ENCODE measurements at regions not wholly inside any gene's neighbourhood (a gene's known extent, or its start where the extent isn't known, plus 50 kb on each side); places are given as distances from the start of the nearest gene placed in this dataset.
"Not testable (repeated sequence)": the region's sequence is repeated elsewhere in the genome, so short reads cannot be mapped to it uniquely, and the experiment has no call there.

DNA sequence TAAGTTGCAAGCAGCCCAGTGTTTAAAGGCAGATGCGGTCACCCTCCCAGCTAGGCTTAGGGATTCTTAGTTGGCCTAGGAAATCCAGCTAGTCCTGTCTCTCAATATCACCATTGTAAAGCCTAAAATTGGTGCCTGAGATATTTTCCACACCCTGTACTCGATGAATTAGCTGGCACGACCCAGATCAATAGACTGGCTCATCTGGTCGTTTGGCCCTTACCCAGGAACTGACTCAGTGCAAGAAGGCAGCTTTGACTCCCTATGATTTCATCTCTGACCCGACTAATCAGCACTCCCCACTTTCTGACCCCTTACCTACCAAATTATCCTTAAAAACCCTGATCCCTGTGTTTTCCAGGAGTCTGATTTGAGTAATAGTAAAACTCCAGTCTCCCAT, 384.9 kb upstream of the SLC7A11 start:
- DNase-seq (ENCODE audit: low read depth) = no peak
- no peak overlapping the region for H3K4me3 ChIP-seq (ENCODE audit: low read depth, low read length)
- no peak for TF ChIP-seq CTCF (conservative IDR thresholded peaks at IDR 0.05; ENCODE audit: low read depth, low read length)

DNA sequence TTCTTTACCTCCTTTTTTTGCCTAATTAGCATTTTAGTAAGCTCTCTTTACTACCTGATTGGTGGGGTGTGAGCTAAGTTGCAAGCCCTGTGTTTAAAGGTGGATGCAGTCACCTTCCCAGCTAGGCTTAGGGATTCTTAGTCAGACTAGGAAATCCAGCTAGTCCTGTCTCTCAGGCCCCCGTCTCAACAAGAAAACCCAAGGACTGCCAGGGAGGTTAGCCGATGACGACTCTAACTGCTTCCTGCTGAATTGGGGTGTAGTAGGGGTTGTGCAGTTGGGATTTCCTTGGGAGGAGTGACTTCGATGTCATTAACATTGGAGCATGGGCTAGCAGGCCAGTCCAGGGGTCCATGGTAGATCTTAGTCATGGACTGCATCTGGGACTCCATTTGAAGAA, 380.2 kb upstream of the SLC7A11 start:
- DNase-seq (ENCODE audit: low read depth); H3K4me3 ChIP-seq (ENCODE audit: low read depth, low read length): not testable (repeated sequence)

GRCh38 chr4:138616775-138617174, 374.6 kb upstream of the SLC7A11 start:
- no peak overlapping the region for H3K4me3 ChIP-seq (ENCODE audit: low read depth, low read length)
- TF ChIP-seq CTCF (conservative IDR thresholded peaks at IDR 0.05; ENCODE audit: low read depth, low read length) = no peak
- no peak for DNase-seq (ENCODE audit: low read depth)

- no peak for DNase-seq (ENCODE audit: low read depth)
- no peak for TF ChIP-seq CTCF (conservative IDR thresholded peaks at IDR 0.05; ENCODE audit: low read depth, low read length)
- no peak overlapping the region for H3K4me3 ChIP-seq (ENCODE audit: low read depth, low read length)
These were observed 372.4 kb upstream of the SLC7A11 start for GRCh38 chr4:138614398-138615142.

DNA sequence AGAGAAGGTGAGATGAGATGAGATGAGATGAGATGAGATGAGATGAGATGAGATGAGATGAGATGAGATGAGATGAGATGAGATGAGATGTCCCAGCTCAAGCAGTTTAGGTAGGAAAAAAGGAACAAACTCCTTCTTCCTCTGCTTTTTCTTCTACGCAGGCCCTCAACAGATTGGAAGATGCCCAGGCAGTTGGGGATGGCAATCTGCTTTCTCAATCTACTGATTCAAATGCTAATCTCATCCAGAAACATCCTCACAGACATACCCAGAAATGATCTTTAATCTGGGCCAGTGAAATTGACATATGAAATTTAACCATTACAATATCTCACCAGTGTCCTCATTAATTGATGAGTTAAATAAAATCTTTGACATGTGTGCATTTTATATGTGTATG, 370.3 kb upstream of the SLC7A11 start:
- DNase-seq (ENCODE audit: low read depth) = no peak
- H3K4me3 ChIP-seq (ENCODE audit: low read depth, low read length) = no peak overlapping the region
- TF ChIP-seq CTCF (conservative IDR thresholded peaks at IDR 0.05; ENCODE audit: low read depth, low read length) = no peak

- H3K4me3 ChIP-seq (ENCODE audit: low read depth, low read length) = no peak overlapping the region
- no peak for TF ChIP-seq CTCF (conservative IDR thresholded peaks at IDR 0.05; ENCODE audit: low read depth, low read length)
- no peak for DNase-seq (ENCODE audit: low read depth)
These were observed 369.6 kb upstream of the SLC7A11 start for GRCh38 chr4:138611721-138612120.

GRCh38 chr4:138611017-138611416, 368.9 kb upstream of the SLC7A11 start:
- TF ChIP-seq CTCF (conservative IDR thresholded peaks at IDR 0.05; ENCODE audit: low read depth, low read length) = no peak
- H3K4me3 ChIP-seq (ENCODE audit: low read depth, low read length) = no peak overlapping the region
- DNase-seq (ENCODE audit: low read depth) = no peak

All from epithelial cell of proximal tubule (primary cell).